Esophagus muscularis mucosa (tissue), 4 donors: ENCODE measurements at regions not wholly inside any gene's neighbourhood (a gene's known extent, or its start where the extent isn't known, plus 50 kb on each side); places are given as distances from the start of the nearest gene placed in this dataset.
A peak's percentile ranks its signal among the peaks of the same experiment; 100 is the strongest.
"Not testable (repeated sequence)": the region's sequence is repeated elsewhere in the genome, so short reads cannot be mapped to it uniquely, and the experiment has no call there.

Source experiments
- DNase-seq: peaks from one replicate; pipeline ENCODE4 v3.0.0-alpha.2; 2017; ENCODE audit errors: extremely low spot score
- H3K27ac ChIP-seq, 4 donors: fragments of 200-600 bp; sonication (generic); replicated peaks in 1 of 4; 1 replicate in 3 of 4; 2 replicates in 1 of 4; pipeline ENCODE4 v1.5.1; 2016 to 2019; ENCODE audit warnings: mild to moderate bottlenecking in 1 of 4
- H3K27me3 ChIP-seq, 4 donors: fragments of 200-600 bp; sonication (generic); one replicate each; pipeline versions ENCODE4 v1.5.1 to v1.6.0; 2016 to 2019
- H3K36me3 ChIP-seq, 4 donors: fragments of 200-600 bp; sonication (generic); one replicate each; pipeline ENCODE4 v1.5.1; 2016 to 2019
- H3K4me1 ChIP-seq, 4 donors: fragments of 200-600 bp; sonication (generic); one replicate each; pipeline ENCODE4 v1.5.1; 2016 to 2019
- H3K4me3 ChIP-seq, 4 donors: fragments of 200-600 bp; sonication (generic); 1 replicate in 2 of 4; 2 replicates in 2 of 4; pipeline ENCODE4 v1.5.1; 2016 to 2019; ENCODE audit warnings: mild to moderate bottlenecking in 4 of 4, moderate library complexity in 1 of 4
- H3K9me3 ChIP-seq, 4 donors: fragments of 200-600 bp; sonication (generic); 1 replicate in 3 of 4; 2 replicates in 1 of 4; pipeline ENCODE4 v1.5.1; 2016 to 2019
- EP300 ChIP-seq: sonication (generic); formaldehyde crosslinking; IDR thresholded peaks from one replicate; pipeline ENCODE4 v1.6.1; 2017; ENCODE audit warnings: antibody characterized with exemption
- POLR2A ChIP-seq: fragments of 450-650 bp; IDR thresholded peaks from one replicate; pipeline ENCODE4 v1.6.1; 2017; ENCODE audit warnings: antibody characterized with exemption, moderate library complexity, mild to moderate bottlenecking, low read depth
- POLR2AphosphoS5 ChIP-seq, 2 donors: sonication (generic); formaldehyde crosslinking; IDR thresholded peaks; one replicate each; pipeline ENCODE4 v1.6.1; 2017; ENCODE audit warnings: antibody characterized with exemption in 2 of 2
- WGBS: methylation state at CpG from one replicate; pipeline ENCODE4 v1.1.5; 2018; 5-methylcytosine and 5-hydroxymethylcytosine counted together
- intact Hi-C: fragments of 100-400 bp; cut with DNase I; formaldehyde crosslinking; loops from one replicate; pipeline ENCODE4 v1.15.1; 2023
- TF ChIP-seq, protein P1 (sequence below), 3 experiments: fragments of 200-600 bp in 2 of 3; fragments of 450-650 bp in 1 of 3; sonication (generic) in 2 of 3; IDR thresholded peaks; one replicate each; pipeline ENCODE4 v1.5.1; 2017 to 2019; ENCODE audit warnings: antibody characterized with exemption in 3 of 3, mild to moderate bottlenecking in 2 of 3, moderate library complexity in 1 of 3

DNA sequence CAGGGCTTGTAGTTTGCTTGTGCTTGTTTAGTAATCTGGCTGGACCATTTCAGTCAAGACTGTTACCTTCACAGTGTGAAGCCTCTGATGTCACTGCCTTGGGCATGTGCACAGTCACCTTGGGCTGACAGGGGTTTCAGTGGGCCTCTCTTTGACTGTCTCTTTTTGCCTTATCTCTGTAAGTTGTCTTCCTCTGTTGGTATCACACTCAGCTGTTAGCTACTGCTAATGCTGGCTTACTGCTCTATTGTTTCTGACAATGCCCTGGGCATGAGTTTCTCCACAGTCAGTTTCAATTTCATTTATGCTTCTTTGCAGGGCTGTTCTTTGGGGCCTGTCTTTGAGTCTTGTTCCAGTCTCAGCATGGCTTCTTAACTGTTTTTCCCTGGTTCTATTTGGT is 201.9 kb upstream of the SHH start:
- Histone ChIP-seq H3K9me3 (peaks cover 0 to 9% (median under 1%) of the 10 kb centered on the region in 4 donors), H3K27me3 (peaks cover 0 to 7% (median 0%) of the 10 kb centered on the region in 4 donors), H3K36me3 (no peaks in the 10 kb centered on the region), H3K4me3 (no peak overlapping the region), H3K4me1 (no peaks in the 10 kb centered on the region), H3K27ac (no peak overlapping the region)
- intact Hi-C loops, result no loop called here
- peak; percentile 26 for DNase-seq
- no peak for TF ChIP-seq EP300

DNA sequence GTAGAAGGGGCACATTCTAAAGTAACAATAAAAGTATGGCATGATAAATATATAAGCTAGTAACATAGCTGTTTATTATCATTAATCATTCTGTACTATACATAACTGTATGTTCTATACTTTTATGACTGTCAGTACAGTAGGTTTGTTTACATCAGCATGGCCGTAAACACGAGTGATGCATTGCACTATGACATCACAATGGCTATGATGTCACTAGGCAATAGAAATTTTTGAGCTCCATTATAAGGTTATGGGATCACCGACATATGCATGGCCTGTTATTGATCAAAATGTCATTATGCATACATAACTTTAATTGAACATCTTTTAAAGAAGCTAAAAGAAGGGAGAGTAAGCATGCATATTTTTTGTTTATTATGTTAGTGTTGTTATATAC is 200.1 kb upstream of the SHH start:
- intact Hi-C loops, result no loop called here

DNA sequence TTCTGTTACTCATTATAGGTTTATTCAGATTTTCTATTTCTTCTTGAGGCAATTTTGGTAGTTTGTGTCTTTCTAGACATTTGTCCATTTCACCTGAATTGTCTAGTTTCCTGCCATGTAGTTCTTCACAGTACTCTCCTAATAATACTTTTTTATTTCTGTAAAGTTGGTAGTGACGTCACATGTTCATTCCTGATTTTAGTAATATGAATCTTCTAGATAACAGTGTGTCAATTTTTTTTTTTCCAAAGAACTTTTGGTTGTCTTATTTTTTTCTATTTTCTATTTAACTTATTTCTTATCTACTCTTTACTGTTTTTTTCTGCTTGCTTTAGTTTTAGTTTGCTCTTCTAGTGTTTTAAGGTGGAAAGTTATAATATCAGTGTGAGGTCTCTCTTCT is 197.3 kb upstream of the SHH start:
- no peaks in the 10 kb centered on the region for H3K36me3 ChIP-seq
- intact Hi-C loops, result no loop called here

More for the DNA sequence above, 200.1 kb upstream of the SHH start:
- Histone ChIP-seq H3K36me3 (no peaks in the 10 kb centered on the region), H3K9me3 (peaks cover 0 to 19% (median 8%) of the 10 kb centered on the region in 4 donors), H3K27ac (no peak overlapping the region), H3K4me1 (no peaks in the 10 kb centered on the region), H3K27me3 (peaks cover 0 to 6% (median 0%) of the 10 kb centered on the region in 4 donors), H3K4me3 (no peak overlapping the region)
- no peak for TF ChIP-seq POLR2A
- TF ChIP-seq, protein P1, sequence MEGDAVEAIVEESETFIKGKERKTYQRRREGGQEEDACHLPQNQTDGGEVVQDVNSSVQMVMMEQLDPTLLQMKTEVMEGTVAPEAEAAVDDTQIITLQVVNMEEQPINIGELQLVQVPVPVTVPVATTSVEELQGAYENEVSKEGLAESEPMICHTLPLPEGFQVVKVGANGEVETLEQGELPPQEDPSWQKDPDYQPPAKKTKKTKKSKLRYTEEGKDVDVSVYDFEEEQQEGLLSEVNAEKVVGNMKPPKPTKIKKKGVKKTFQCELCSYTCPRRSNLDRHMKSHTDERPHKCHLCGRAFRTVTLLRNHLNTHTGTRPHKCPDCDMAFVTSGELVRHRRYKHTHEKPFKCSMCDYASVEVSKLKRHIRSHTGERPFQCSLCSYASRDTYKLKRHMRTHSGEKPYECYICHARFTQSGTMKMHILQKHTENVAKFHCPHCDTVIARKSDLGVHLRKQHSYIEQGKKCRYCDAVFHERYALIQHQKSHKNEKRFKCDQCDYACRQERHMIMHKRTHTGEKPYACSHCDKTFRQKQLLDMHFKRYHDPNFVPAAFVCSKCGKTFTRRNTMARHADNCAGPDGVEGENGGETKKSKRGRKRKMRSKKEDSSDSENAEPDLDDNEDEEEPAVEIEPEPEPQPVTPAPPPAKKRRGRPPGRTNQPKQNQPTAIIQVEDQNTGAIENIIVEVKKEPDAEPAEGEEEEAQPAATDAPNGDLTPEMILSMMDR (IDR thresholded peaks at IDR 0.05), result no peak
- TF ChIP-seq EP300, result no peak
- TF ChIP-seq POLR2AphosphoS5 (IDR thresholded peaks at IDR 0.05), result no peak
- DNase-seq, result peak; percentile 7
- 82% methylated on average over 3 of the region's 3 CpGs for WGBS

DNA sequence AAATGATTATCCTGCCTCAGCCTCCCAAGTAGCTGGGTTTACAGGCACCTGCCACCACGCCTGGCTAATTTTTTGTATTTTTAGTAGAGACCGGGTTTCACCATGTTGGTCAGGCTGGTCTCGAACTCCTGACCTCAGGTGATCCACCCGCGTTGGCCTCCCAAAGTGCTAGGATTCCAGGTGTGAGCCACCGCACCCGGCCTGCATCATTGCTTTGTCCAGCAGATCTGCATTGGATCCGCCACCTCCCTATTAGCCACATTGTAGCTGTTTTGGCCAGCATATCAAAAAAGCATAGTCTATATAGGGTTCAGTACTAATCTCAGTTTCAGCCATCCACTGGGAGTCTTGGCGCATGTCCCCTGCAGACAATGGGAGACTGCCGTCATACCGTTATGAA is 194.6 kb upstream of the SHH start:
- H3K4me3 ChIP-seq, H3K27ac ChIP-seq, DNase-seq, H3K4me1 ChIP-seq, H3K36me3 ChIP-seq, intact Hi-C loops: not testable (repeated sequence)
- Histone ChIP-seq H3K27me3 (peaks cover 0 to 19% (median 0%) of the 10 kb centered on the region in 4 donors), H3K9me3 (peaks cover 0 to 17% (median 10%) of the 10 kb centered on the region in 4 donors)
- WGBS, result 85% methylated on average over 9 of the region's 11 CpGs

More for the DNA sequence above, 197.3 kb upstream of the SHH start:
- 79% methylated on average over 1 of the region's 1 CpG for WGBS
- Histone ChIP-seq H3K4me1 (no peaks in the 10 kb centered on the region), H3K27ac (no peak overlapping the region), H3K4me3 (no peak overlapping the region), H3K27me3 (no peaks in the 10 kb centered on the region), H3K9me3 (peaks cover 0 to 24% (median 10%) of the 10 kb centered on the region in 4 donors)
- TF ChIP-seq POLR2A (no peak), EP300 (no peak), POLR2AphosphoS5 (IDR thresholded peaks at IDR 0.05) (no peak)
- TF ChIP-seq, protein P1 (IDR thresholded peaks at IDR 0.05), result no peak
- DNase-seq, result no peak

DNA sequence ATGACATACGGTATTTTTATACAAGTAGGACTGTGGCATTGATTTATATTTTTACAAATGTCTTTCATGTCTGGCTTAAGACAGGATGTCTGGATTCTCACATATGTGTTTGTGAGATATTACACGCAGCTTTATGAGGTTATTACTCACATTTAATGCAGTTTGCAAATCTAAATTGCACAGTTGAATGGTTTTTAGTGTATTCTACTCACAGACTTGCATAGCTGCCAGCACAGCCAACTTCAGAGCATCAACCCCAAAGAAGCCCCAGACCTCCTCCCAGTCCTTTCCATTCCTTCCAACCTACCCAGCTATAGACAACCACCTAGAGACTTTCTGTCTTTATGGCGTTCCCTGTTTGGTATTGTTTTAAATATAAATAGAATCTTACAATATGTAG is 193.8 kb upstream of the SHH start:
- Histone ChIP-seq H3K4me3 (no peak overlapping the region), H3K36me3 (no peaks in the 10 kb centered on the region), H3K9me3 (peaks cover 0 to 17% (median 10%) of the 10 kb centered on the region in 4 donors), H3K27me3 (peaks cover 0 to 23% (median 0%) of the 10 kb centered on the region in 4 donors), H3K4me1 (no peaks in the 10 kb centered on the region), H3K27ac (no peak overlapping the region)
- no peak for TF ChIP-seq POLR2AphosphoS5 (IDR thresholded peaks at IDR 0.05)
- TF ChIP-seq EP300, result no peak
- no peak for TF ChIP-seq POLR2A
- TF ChIP-seq, protein P1 (IDR thresholded peaks at IDR 0.05), result no peak
- WGBS, result 47% methylated on average over 3 of the region's 3 CpGs
- no peak for DNase-seq
- intact Hi-C loops, result no loop called here

DNA sequence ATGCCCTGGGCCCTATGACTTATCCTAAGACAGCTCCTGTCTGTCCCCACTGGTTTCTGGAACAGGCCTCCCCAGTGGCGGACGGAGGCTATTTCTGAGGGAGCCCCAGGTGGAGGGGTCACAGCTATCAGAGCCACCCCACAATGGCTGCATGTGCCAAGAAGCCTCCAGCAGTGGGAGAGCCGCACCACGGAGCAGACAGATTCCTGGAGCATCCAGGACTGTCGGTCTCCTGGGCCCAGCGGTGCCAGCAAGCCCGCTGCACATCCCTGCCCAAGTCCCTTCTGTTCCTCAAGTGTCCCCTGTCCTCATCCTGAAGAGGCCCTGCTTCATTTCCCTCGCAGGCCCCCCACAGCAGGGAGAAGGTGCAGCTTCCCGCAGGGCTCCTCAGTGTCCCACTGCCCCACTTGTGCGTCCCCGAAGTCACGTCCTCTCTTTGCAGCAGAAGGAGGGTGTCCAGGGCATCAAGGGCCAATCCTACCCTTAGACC is 193.0 kb upstream of the SHH start:
- no peaks in the 10 kb centered on the region for H3K4me1 ChIP-seq
- TF ChIP-seq EP300, result no peak
- TF ChIP-seq, protein P1 (IDR thresholded peaks at IDR 0.05), result no peak
- TF ChIP-seq POLR2A, result no peak
- no peak for TF ChIP-seq POLR2AphosphoS5 (IDR thresholded peaks at IDR 0.05)
- peaks cover 0 to 31% (median 0%) of the 10 kb centered on the region in 4 donors for H3K27me3 ChIP-seq
- WGBS, result 91% methylated on average over 7 of the region's 12 CpGs
- peaks cover 0 to 17% (median 10%) of the 10 kb centered on the region in 4 donors for H3K9me3 ChIP-seq
- no peak overlapping the region for H3K27ac ChIP-seq
- intact Hi-C loops, result no loop called here
- H3K4me3 ChIP-seq, result no peak overlapping the region
- no peak for DNase-seq
- H3K36me3 ChIP-seq, result no peaks in the 10 kb centered on the region
